Thyroid gland (tissue), 4 donors: ENCODE measurements at regions not wholly inside any gene's neighbourhood (a gene's known extent, or its start where the extent isn't known, plus 50 kb on each side); places are given as distances from the start of the nearest gene placed in this dataset.

ENCODE experiments used
- POLR2A ChIP-seq, 2 donors: fragments of 450-650 bp; IDR thresholded peaks; one replicate each; pipeline ENCODE4 v1.6.1; 2017; ENCODE audit warnings: antibody characterized with exemption in 2 of 2, mild to moderate bottlenecking in 2 of 2, moderate library complexity in 1 of 2
- TF ChIP-seq, protein P1 (sequence below), 6 experiments: fragments of 200-600 bp in 3 of 6; fragments of 450-650 bp in 3 of 6; sonication (generic) in 3 of 6; IDR thresholded peaks; one replicate each; pipeline ENCODE4 v1.5.1; 2016 to 2019; ENCODE audit warnings: antibody characterized with exemption in 6 of 6, mild to moderate bottlenecking in 2 of 6, inconsistent platforms in 1 of 6, moderate library complexity in 1 of 6

- TF ChIP-seq, protein P1, sequence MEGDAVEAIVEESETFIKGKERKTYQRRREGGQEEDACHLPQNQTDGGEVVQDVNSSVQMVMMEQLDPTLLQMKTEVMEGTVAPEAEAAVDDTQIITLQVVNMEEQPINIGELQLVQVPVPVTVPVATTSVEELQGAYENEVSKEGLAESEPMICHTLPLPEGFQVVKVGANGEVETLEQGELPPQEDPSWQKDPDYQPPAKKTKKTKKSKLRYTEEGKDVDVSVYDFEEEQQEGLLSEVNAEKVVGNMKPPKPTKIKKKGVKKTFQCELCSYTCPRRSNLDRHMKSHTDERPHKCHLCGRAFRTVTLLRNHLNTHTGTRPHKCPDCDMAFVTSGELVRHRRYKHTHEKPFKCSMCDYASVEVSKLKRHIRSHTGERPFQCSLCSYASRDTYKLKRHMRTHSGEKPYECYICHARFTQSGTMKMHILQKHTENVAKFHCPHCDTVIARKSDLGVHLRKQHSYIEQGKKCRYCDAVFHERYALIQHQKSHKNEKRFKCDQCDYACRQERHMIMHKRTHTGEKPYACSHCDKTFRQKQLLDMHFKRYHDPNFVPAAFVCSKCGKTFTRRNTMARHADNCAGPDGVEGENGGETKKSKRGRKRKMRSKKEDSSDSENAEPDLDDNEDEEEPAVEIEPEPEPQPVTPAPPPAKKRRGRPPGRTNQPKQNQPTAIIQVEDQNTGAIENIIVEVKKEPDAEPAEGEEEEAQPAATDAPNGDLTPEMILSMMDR (IDR thresholded peaks at IDR 0.05) = no peak
- no peak for TF ChIP-seq POLR2A (IDR thresholded peaks at IDR 0.05)
These were observed 975.6 kb downstream of the GBE1 start for GRCh38 chr3:80785875-80786274.
